Body of pancreas (tissue), 4 donors: ENCODE measurements at regions not wholly inside any gene's neighbourhood (a gene's known extent, or its start where the extent isn't known, plus 50 kb on each side); places are given as distances from the start of the nearest gene placed in this dataset.

Source experiments
- ATAC-seq: fragments of 150-250 bp; one replicate; pipeline ENCODE4 v1.9.1; 2016
- DNase-seq, 4 donors: peaks; one replicate each; pipeline ENCODE4 v3.0.0-alpha.2; 2019
- H3K27ac ChIP-seq, 4 donors: fragments of 200-600 bp; sonication (generic); 1 replicate in 3 of 4; 2 replicates in 1 of 4; pipeline versions ENCODE4 v1.5.1 to v1.6.1; 2016 to 2019; ENCODE audit warnings: mild to moderate bottlenecking in 1 of 4, mixed read lengths in 1 of 4, moderate library complexity in 1 of 4
- H3K27me3 ChIP-seq, 2 donors: fragments of 200-600 bp; sonication (generic); one replicate each; pipeline ENCODE4 v1.6.0; 2016; ENCODE audit warnings: mild to moderate bottlenecking in 1 of 2
- H3K36me3 ChIP-seq, 2 donors: fragments of 200-600 bp; sonication (generic); replicated peaks in 1 of 2; 2 replicates each; pipeline ENCODE4 v1.5.1; 2016; ENCODE audit warnings: low read depth in 2 of 2; ENCODE audit not compliant: insufficient read depth in 1 of 2
- H3K4me1 ChIP-seq: fragments of 200-600 bp; sonication (generic); one replicate; pipeline ENCODE4 v1.6.0; 2016
- H3K4me3 ChIP-seq, 2 donors: fragments of 200-600 bp; sonication (generic); 1 replicate in 1 of 2; 2 replicates in 1 of 2; pipeline ENCODE4 v1.5.1; 2016 to 2019
- H3K9me3 ChIP-seq, 3 donors: fragments of 200-600 bp; sonication (generic); 1 replicate in 2 of 3; 2 replicates in 1 of 3; pipeline ENCODE4 v1.5.1; 2016
- POLR2A ChIP-seq, 3 donors: fragments of 450-650 bp; IDR thresholded peaks; one replicate each; pipeline ENCODE4 v1.6.1; 2016; ENCODE audit warnings: antibody characterized with exemption in 3 of 3, mild to moderate bottlenecking in 2 of 3
- WGBS, 2 donors: methylation state at CpG; one replicate each; pipeline ENCODE4 v1.1.5; 2017; 5-methylcytosine and 5-hydroxymethylcytosine counted together
- intact Hi-C: fragments of 100-400 bp; cut with DNase I; formaldehyde crosslinking; loops from one replicate; pipeline ENCODE4 v1.15.1; 2023
- TF ChIP-seq, protein P1 (sequence below), 7 experiments: fragments of 450-650 bp in 4 of 7; fragments of 200-600 bp in 3 of 7; sonication (generic) in 3 of 7; IDR thresholded peaks; one replicate each; pipeline ENCODE4 v1.5.1; 2016 to 2019; ENCODE audit warnings: antibody characterized with exemption in 7 of 7

DNA sequence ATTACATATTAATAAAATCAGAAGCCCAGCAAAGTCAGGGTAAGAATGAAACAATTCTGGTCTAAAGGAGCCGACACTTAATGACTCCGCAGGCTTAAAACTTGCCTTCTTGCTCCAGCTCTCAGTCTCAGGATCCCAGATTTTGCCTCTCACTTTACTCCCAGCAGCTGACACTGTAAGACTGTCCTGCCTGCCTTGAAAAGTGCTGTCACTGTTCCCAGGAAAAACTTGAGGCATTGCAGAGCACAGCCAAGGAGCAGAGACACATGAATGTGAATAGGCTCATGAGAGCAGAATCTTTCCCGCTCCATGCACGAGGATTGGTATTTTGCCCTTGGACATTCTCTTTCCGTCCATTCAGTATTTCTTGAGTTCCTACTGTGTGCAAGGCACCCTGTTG, 457.6 kb upstream of the ZFHX3 start:
- H3K27me3 ChIP-seq, result no peaks in the 10 kb centered on the region
- DNase-seq (no peak), ATAC-seq (no peak)
- no peak overlapping the region for H3K4me3 ChIP-seq
- H3K27ac ChIP-seq, result no peak overlapping the region
- no peaks in the 10 kb centered on the region for H3K4me1 ChIP-seq
- H3K9me3 ChIP-seq, result no peaks in the 10 kb centered on the region
- intact Hi-C loops, result no loop called here
- H3K36me3 ChIP-seq, result no peaks in the 10 kb centered on the region
- 54 to 68% methylated on average over 5 of the region's 5 CpGs for WGBS, 2 donors
- TF ChIP-seq, protein P1, sequence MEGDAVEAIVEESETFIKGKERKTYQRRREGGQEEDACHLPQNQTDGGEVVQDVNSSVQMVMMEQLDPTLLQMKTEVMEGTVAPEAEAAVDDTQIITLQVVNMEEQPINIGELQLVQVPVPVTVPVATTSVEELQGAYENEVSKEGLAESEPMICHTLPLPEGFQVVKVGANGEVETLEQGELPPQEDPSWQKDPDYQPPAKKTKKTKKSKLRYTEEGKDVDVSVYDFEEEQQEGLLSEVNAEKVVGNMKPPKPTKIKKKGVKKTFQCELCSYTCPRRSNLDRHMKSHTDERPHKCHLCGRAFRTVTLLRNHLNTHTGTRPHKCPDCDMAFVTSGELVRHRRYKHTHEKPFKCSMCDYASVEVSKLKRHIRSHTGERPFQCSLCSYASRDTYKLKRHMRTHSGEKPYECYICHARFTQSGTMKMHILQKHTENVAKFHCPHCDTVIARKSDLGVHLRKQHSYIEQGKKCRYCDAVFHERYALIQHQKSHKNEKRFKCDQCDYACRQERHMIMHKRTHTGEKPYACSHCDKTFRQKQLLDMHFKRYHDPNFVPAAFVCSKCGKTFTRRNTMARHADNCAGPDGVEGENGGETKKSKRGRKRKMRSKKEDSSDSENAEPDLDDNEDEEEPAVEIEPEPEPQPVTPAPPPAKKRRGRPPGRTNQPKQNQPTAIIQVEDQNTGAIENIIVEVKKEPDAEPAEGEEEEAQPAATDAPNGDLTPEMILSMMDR (IDR thresholded peaks at IDR 0.05), result no peak
- TF ChIP-seq POLR2A (IDR thresholded peaks at IDR 0.05), result no peak

DNA sequence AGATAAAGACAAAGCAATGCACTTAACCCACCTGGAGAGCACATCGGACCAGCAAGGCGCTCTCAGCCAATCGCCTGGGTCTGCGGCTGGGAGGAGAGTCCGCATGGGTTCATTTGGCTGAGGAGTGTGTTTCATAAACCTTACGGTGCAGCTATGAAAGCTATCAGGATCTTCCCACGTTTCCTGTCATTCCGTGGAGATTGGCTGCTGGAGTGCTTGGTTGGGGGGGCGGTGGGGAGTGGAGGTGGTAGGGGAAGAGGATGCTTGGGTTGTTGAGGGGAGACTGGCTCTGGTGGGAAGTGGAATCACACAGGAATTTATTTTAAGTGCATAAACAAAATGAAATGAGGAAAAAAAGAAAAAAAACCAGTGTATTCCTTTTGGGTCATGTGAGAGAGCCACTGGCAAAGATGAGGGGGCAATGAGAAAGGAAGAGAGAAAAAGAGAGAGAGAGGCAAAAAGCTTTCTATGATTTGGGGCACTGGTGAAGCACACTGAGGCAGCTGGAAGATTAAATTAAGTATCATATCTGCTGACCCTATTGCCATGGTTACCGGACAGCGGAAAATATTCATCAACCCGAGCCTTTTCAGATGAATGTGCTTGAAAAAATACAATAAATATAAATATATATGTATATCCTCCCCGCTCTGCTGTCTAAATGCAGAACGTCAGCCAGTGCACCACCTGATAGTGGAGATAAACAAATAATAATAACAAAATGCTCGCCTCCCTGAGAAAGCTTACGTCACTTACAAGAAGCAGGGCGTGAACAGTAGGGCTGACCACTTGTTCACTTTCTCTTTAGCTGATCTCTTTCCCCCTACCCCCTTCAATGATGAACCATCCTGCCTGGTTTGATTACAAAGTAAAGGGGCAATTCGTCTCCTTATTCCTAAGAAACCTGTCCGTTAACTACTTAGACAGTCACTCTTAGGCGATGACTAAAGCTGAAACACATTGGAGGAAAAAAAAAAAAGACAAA, 457.0 kb upstream of the ZFHX3 start:
- 51 to 53% methylated on average over 20 of the region's 20 CpGs for WGBS, 2 donors
- no peaks in the 10 kb centered on the region for H3K4me1 ChIP-seq
- no peak overlapping the region for H3K4me3 ChIP-seq
- no peaks in the 10 kb centered on the region for H3K9me3 ChIP-seq
- no peaks in the 10 kb centered on the region for H3K36me3 ChIP-seq
- no peak for TF ChIP-seq POLR2A (IDR thresholded peaks at IDR 0.05)
- TF ChIP-seq, protein P1 (IDR thresholded peaks at IDR 0.05), result no peak
- H3K27ac ChIP-seq, result no peak overlapping the region
- H3K27me3 ChIP-seq, result no peaks in the 10 kb centered on the region
- no peak for DNase-seq
- ATAC-seq, result no peak
- intact Hi-C loops, result no loop called here

DNA sequence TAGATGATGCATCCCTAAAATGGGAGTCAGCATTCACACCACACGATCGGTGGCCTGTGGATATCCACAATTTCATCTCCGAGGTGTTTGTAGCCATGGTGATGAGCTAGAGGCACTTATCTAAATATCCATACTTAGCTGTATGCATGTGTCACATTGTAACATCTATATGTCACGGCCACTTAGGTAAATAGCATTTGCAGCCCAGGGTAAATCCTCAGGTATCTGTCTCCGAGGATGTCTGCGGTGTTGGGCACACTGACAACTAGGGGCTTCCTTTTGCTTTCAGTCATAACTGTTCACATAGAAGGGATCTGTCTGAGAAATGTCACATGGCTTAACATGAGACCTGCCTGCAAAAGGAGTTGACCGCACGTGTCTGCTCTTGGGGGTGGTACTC, 455.2 kb upstream of the ZFHX3 start:
- TF ChIP-seq, protein P1 (IDR thresholded peaks at IDR 0.05), result no peak
- no peak for TF ChIP-seq POLR2A (IDR thresholded peaks at IDR 0.05)
- Histone ChIP-seq H3K36me3 (no peaks in the 10 kb centered on the region), H3K4me1 (no peaks in the 10 kb centered on the region), H3K27ac (no peak overlapping the region), H3K4me3 (no peak overlapping the region), H3K9me3 (no peaks in the 10 kb centered on the region), H3K27me3 (no peaks in the 10 kb centered on the region)
- DNase-seq (no peak), ATAC-seq (no peak)
- WGBS, 2 donors, result 71 to 76% methylated on average over 8 of the region's 8 CpGs
- intact Hi-C loops, result no loop called here

DNA sequence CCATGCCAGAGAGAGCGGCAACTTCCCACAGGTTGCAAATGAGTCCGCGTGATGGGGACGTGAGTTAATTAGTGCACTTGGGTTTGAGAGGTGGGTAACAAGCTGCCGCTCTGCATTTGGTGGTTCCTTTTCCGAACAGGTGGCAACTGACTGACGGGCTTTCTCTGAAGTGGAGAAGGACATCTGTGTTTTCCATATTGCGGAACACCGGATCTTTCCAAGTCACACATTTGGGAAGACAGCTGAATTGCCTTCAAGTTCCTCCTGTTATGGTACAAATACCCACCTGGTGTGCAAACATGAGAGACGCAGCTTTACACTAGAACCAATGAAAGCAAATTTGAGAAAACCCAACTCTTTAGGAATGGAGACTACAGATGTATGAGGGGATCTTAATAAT, 451.3 kb upstream of the ZFHX3 start:
- Histone ChIP-seq H3K9me3 (no peaks in the 10 kb centered on the region), H3K27me3 (no peaks in the 10 kb centered on the region), H3K4me1 (no peaks in the 10 kb centered on the region), H3K27ac (no peak overlapping the region), H3K4me3 (no peak overlapping the region), H3K36me3 (no peaks in the 10 kb centered on the region)
- ATAC-seq (no peak), DNase-seq (no peak)
- intact Hi-C loops, result no loop called here
- WGBS, 2 donors, result 81 to 85% methylated on average over 10 of the region's 10 CpGs
- TF ChIP-seq, protein P1 (IDR thresholded peaks at IDR 0.05), result no peak
- TF ChIP-seq POLR2A (IDR thresholded peaks at IDR 0.05), result no peak

DNA sequence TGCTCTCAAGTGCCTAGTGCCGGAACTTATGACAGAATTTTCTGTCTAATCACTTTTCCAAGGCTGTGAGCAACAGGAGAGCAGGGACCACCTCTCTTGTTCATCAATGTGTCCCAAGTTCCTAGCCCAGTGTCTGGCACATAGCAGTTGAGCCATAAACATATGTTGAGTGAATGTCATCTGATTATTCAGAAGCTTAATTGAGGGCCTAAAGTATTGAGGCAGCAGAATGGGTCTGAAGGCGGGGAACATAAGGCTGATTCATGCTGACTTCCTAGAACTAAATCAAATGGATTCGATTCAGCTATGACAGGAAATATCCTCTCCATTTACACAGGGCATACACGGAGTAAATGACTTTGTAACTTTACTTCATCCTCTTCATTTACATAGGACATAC, 438.0 kb upstream of the ZFHX3 start:
- ATAC-seq, result no peak
- TF ChIP-seq, protein P1 (IDR thresholded peaks at IDR 0.05), result no peak
- no peak for TF ChIP-seq POLR2A (IDR thresholded peaks at IDR 0.05)
- Histone ChIP-seq H3K4me1 (no peaks in the 10 kb centered on the region), H3K36me3 (no peaks in the 10 kb centered on the region), H3K27ac (no peak overlapping the region), H3K9me3 (no peaks in the 10 kb centered on the region), H3K27me3 (peaks cover 0 to 7% of the 10 kb centered on the region in 2 donors), H3K4me3 (no peak overlapping the region)
- no peak for DNase-seq
- intact Hi-C loops, result no loop called here
- 75 to 79% methylated on average over 4 of the region's 4 CpGs for WGBS, 2 donors
